Endothelial cell of umbilical vein (primary cell): ENCODE measurements at regions not wholly inside any gene's neighbourhood (a gene's known extent, or its start where the extent isn't known, plus 50 kb on each side); places are given as distances from the start of the nearest gene placed in this dataset.

ENCODE experiments used
- CTCF ChIP-seq, 2 donors: IDR thresholded peaks; 1 replicate in 1 of 2; 2 replicates in 1 of 2; pipeline ENCODE4 v1.5.1; 2011; ENCODE audit warnings: low read length in 2 of 2, mild to moderate bottlenecking in 2 of 2, moderate library complexity in 2 of 2, control low read depth in 1 of 2, inconsistent platforms in 1 of 2, low read depth in 1 of 2; ENCODE audit not compliant: insufficient read depth in 1 of 2; ENCODE audit errors: extremely low read depth in 1 of 2
- EZH2 ChIP-seq: IDR thresholded peaks from 2 replicates; pipeline ENCODE4 v1.6.1; 2012; ENCODE audit warnings: borderline replicate concordance, low read depth, mild to moderate bottlenecking, moderate library complexity, low read length, inconsistent platforms; ENCODE audit not compliant: severe bottlenecking
- FOS ChIP-seq: IDR thresholded peaks from 2 replicates; pipeline ENCODE4 v1.6.1; 2011; ENCODE audit warnings: mild to moderate bottlenecking, low read length, moderate library complexity, borderline replicate concordance; ENCODE audit not compliant: insufficient read depth
- JUN ChIP-seq: IDR thresholded peaks from 2 replicates; pipeline ENCODE4 v1.6.1; 2011; ENCODE audit warnings: borderline replicate concordance, low read depth; ENCODE audit not compliant: insufficient read length, insufficient read depth
- MAX ChIP-seq: IDR thresholded peaks from 2 replicates; pipeline ENCODE4 v1.6.1; 2011; ENCODE audit not compliant: insufficient read depth, insufficient read length
- MYC ChIP-seq: IDR thresholded peaks from one replicate; pipeline ENCODE4 v1.6.1; 2011; ENCODE audit warnings: mild to moderate bottlenecking, low read depth, low read length
- POLR2A ChIP-seq: IDR thresholded peaks from 2 replicates; pipeline ENCODE4 v1.6.1; 2012; ENCODE audit warnings: low read depth, mild to moderate bottlenecking, control low read depth, low read length
- POLR2AphosphoS5 ChIP-seq: IDR thresholded peaks from 2 replicates; pipeline ENCODE4 v1.6.1; 2012; ENCODE audit warnings: low read depth, mild to moderate bottlenecking, control low read depth, low read length, moderate library complexity; ENCODE audit not compliant: insufficient read depth

- TF ChIP-seq MYC (no peak), POLR2A (no peak), CTCF (IDR thresholded peaks at IDR 0.05; ENCODE audit: extremely low read depth in 1 of 2, insufficient read depth in 1 of 2, low read depth in 1 of 2, low read length in 2 of 2) (no peak), MAX (no peak), JUN (no peak), EZH2 (no peak), FOS (no peak), POLR2AphosphoS5 (no peak)
Observed at GRCh38 chrX:101785142-101785541, 125.5 kb upstream of the ARMCX2 start.
